ENCODE measurements at regions not wholly inside any gene's neighbourhood (a gene's known extent, or its start where the extent isn't known, plus 50 kb on each side); places are given as distances from the start of the nearest gene placed in this dataset.

DNA sequence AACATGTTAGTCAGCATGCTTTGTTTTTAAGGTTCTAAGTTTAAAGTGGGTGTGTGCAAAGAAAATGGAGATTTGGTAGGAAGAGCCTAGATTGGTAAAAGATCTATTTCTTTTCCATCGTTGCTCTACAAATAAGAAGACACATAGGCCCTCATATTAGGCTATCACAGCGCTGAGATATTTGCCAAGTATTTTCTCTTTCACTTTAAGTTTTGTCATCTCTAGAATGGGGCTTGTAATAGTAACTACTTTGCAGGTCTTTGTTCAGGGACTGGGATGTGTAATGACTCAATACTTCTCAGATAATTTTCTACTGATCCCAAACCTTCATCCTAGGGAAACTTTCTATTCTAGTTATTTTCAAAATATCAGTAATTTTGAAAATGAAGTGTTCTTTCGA, 917.7 kb upstream of the SLC10A2 start:
- Histone ChIP-seq H3K27me3 (ENCODE audit: insufficient read depth, low read length) (no peaks in the 10 kb centered on the region), H3K27ac (ENCODE audit: low read depth, low read length) (no peak overlapping the region), H4K20me1 (ENCODE audit: insufficient read depth, low read length) (no peaks in the 10 kb centered on the region), H2AFZ (ENCODE audit: low read length) (no peak overlapping the region), H3K4me3 (ENCODE audit: insufficient read depth, low read length) (no peak overlapping the region), H3K4me2 (ENCODE audit: insufficient read depth, low read length) (no peak overlapping the region), H3K9me3 (ENCODE audit: low read depth, low read length) (no peaks in the 10 kb centered on the region), H3K36me3 (ENCODE audit: insufficient read depth, low read length) (no peaks in the 10 kb centered on the region), H3K4me1 (ENCODE audit: insufficient read depth, low read length) (no peaks in the 10 kb centered on the region), H3K79me2 (ENCODE audit: insufficient read depth, low read length) (no peaks in the 10 kb centered on the region)
- TF ChIP-seq, protein P1, sequence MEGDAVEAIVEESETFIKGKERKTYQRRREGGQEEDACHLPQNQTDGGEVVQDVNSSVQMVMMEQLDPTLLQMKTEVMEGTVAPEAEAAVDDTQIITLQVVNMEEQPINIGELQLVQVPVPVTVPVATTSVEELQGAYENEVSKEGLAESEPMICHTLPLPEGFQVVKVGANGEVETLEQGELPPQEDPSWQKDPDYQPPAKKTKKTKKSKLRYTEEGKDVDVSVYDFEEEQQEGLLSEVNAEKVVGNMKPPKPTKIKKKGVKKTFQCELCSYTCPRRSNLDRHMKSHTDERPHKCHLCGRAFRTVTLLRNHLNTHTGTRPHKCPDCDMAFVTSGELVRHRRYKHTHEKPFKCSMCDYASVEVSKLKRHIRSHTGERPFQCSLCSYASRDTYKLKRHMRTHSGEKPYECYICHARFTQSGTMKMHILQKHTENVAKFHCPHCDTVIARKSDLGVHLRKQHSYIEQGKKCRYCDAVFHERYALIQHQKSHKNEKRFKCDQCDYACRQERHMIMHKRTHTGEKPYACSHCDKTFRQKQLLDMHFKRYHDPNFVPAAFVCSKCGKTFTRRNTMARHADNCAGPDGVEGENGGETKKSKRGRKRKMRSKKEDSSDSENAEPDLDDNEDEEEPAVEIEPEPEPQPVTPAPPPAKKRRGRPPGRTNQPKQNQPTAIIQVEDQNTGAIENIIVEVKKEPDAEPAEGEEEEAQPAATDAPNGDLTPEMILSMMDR (IDR thresholded peaks at IDR 0.05; ENCODE audit: extremely low read depth, low read depth, low read length), result no peak
- DNase-seq (ENCODE audit: insufficient read length, low spot score, missing footprints), result no peak

DNA sequence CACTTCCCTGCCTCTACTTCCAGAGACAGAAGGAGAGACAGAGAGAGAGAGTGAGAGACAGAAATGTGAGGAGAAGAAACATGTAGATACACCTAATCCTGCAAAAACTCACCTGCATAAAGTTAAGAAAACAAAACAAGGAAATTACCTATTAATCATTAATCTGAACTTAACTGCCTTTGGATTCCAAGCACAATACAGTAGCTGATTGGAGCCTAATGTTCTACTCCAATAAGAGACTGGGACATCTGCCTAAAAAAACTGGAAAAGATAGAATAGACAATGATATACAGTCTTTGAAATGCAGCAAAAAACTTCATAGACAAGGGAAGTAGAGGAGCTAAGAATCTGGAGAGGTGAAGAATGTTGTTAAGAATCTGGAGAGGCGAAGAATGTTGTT, 910.2 kb upstream of the SLC10A2 start:
- H4K20me1 ChIP-seq (ENCODE audit: insufficient read depth, low read length), result no peaks in the 10 kb centered on the region
- H3K4me3 ChIP-seq (ENCODE audit: insufficient read depth, low read length), result no peak overlapping the region
- H3K79me2 ChIP-seq (ENCODE audit: insufficient read depth, low read length), result no peaks in the 10 kb centered on the region
- no peak overlapping the region for H3K4me2 ChIP-seq (ENCODE audit: insufficient read depth, low read length)
- no peak overlapping the region for H2AFZ ChIP-seq (ENCODE audit: low read length)
- H3K36me3 ChIP-seq (ENCODE audit: insufficient read depth, low read length), result no peaks in the 10 kb centered on the region
- no peak for DNase-seq (ENCODE audit: insufficient read length, low spot score, missing footprints)
- TF ChIP-seq, protein P1 (IDR thresholded peaks at IDR 0.05; ENCODE audit: extremely low read depth, low read depth, low read length), result no peak
- no peaks in the 10 kb centered on the region for H3K27me3 ChIP-seq (ENCODE audit: insufficient read depth, low read length)
- no peaks in the 10 kb centered on the region for H3K4me1 ChIP-seq (ENCODE audit: insufficient read depth, low read length)
- H3K27ac ChIP-seq (ENCODE audit: low read depth, low read length), result no peak overlapping the region
- peaks cover 6% of the 10 kb centered on the region for H3K9me3 ChIP-seq (ENCODE audit: low read depth, low read length)

DNA sequence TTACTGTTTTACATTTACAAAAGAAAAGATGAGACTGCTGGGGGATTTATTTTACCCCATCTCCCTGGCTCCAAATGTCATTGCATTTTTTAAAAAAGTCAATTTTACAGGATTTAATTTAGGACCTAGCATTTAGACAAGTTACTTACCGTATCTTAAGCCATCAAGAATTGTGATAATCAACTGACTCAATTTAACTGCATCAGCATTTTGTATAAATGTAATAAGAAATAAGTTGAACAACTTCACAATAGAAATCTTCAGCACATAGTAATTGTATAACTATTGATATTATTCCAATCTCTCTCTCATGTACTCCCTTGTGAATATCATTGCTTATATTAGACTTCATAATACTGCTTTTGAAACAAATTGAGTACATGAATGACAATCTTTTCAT, 907.5 kb upstream of the SLC10A2 start:
- no peak overlapping the region for H3K27ac ChIP-seq (ENCODE audit: low read depth, low read length)
- peaks cover 5% of the 10 kb centered on the region for H3K9me3 ChIP-seq (ENCODE audit: low read depth, low read length)
- no peaks in the 10 kb centered on the region for H3K79me2 ChIP-seq (ENCODE audit: insufficient read depth, low read length)
- TF ChIP-seq, protein P1 (IDR thresholded peaks at IDR 0.05; ENCODE audit: extremely low read depth, low read depth, low read length), result no peak
- no peak for DNase-seq (ENCODE audit: insufficient read length, low spot score, missing footprints)
- no peak overlapping the region for H3K4me3 ChIP-seq (ENCODE audit: insufficient read depth, low read length)
- H3K36me3 ChIP-seq (ENCODE audit: insufficient read depth, low read length), result no peaks in the 10 kb centered on the region
- H3K4me2 ChIP-seq (ENCODE audit: insufficient read depth, low read length), result no peak overlapping the region
- no peaks in the 10 kb centered on the region for H3K4me1 ChIP-seq (ENCODE audit: insufficient read depth, low read length)
- no peaks in the 10 kb centered on the region for H4K20me1 ChIP-seq (ENCODE audit: insufficient read depth, low read length)
- H3K27me3 ChIP-seq (ENCODE audit: insufficient read depth, low read length), result no peaks in the 10 kb centered on the region
- H2AFZ ChIP-seq (ENCODE audit: low read length), result no peak overlapping the region

DNA sequence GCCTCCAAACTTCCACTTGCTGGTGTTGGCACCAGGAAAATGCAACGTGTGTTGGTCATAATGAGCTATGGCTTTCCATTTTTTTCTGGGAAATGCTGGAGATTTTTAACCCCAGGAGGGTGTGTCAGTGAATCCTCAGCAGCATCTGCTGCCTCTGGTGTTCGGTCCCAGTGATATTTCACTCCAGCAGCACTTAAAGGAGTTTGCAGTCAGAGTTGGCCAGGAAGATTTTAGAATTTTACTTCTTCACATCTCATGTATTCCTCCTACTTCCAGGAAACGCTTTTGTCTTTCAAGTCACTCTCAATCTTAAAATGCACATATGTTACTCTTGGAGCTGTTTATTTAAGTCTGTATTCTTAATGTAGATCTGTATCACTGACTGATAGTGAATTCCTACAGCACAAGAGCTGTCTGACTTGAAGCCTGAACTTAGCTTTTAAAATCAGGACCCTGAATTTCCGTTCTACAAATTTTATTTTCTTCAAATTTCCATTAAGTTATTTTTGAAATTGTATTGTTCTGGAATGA, 903.4 kb upstream of the SLC10A2 start:
- Histone ChIP-seq H3K9me3 (ENCODE audit: low read depth, low read length) (no peaks in the 10 kb centered on the region), H3K4me2 (ENCODE audit: insufficient read depth, low read length) (no peak overlapping the region), H3K4me1 (ENCODE audit: insufficient read depth, low read length) (no peaks in the 10 kb centered on the region), H2AFZ (ENCODE audit: low read length) (no peak overlapping the region), H3K36me3 (ENCODE audit: insufficient read depth, low read length) (no peaks in the 10 kb centered on the region), H3K27ac (ENCODE audit: low read depth, low read length) (no peak overlapping the region), H3K4me3 (ENCODE audit: insufficient read depth, low read length) (no peak overlapping the region), H3K79me2 (ENCODE audit: insufficient read depth, low read length) (no peaks in the 10 kb centered on the region), H3K27me3 (ENCODE audit: insufficient read depth, low read length) (no peaks in the 10 kb centered on the region), H4K20me1 (ENCODE audit: insufficient read depth, low read length) (no peaks in the 10 kb centered on the region)
- TF ChIP-seq, protein P1 (IDR thresholded peaks at IDR 0.05; ENCODE audit: extremely low read depth, low read depth, low read length), result no peak
- no peak for DNase-seq (ENCODE audit: insufficient read length, low spot score, missing footprints)

All from osteoblast (primary cell).